GM19452 (cell line): ENCODE measurements at regions not wholly inside any gene's neighbourhood (a gene's known extent, or its start where the extent isn't known, plus 50 kb on each side); places are given as distances from the start of the nearest gene placed in this dataset.

ENCODE experiments used
- ATAC-seq: cut with Tn5 transposase; IDR thresholded peaks from one replicate; pipeline ENCODE4 v1.9.1; 2021; ENCODE audit not compliant: unreplicated experiment

- no peak for ATAC-seq
Measured at GRCh38 chr9:108386032-108386431, 469.8 kb downstream of the ACTL7B start.

GRCh38 chr9:108383796-108384195, 472.0 kb downstream of the ACTL7B start:
- no peak for ATAC-seq

GRCh38 chr9:108382310-108382709, 473.5 kb downstream of the ACTL7B start:
- ATAC-seq = no peak

GRCh38 chr9:108377881-108378280, 477.9 kb downstream of the ACTL7B start:
- ATAC-seq = no peak

GRCh38 chr9:108377382-108377781, 478.4 kb downstream of the ACTL7B start:
- no peak for ATAC-seq

GRCh38 chr9:108376140-108376539, 479.6 kb downstream of the ACTL7B start:
- no peak for ATAC-seq

GRCh38 chr9:108374626-108375025, 481.2 kb downstream of the ACTL7B start:
- no peak for ATAC-seq

GRCh38 chr9:108367188-108367587, 488.6 kb downstream of the ACTL7B start:
- no peak for ATAC-seq

GRCh38 chr9:108363311-108363710, 492.5 kb downstream of the ACTL7B start:
- ATAC-seq = no peak

- no peak for ATAC-seq
Measured at GRCh38 chr9:108360304-108360703, 495.5 kb downstream of the ACTL7B start.

GRCh38 chr9:108356806-108357205, 499.0 kb downstream of the ACTL7B start:
- ATAC-seq = no peak

- no peak for ATAC-seq
Measured at GRCh38 chr9:108351571-108351970, 504.2 kb downstream of the ACTL7B start.

- ATAC-seq = no peak
Measured at GRCh38 chr9:108347463-108348188, 508.2 kb downstream of the ACTL7B start.

GRCh38 chr9:108345826-108346225, 510.0 kb downstream of the ACTL7B start:
- ATAC-seq = no peak

- ATAC-seq = no peak
Measured at GRCh38 chr9:108339251-108339650, 516.5 kb downstream of the ACTL7B start.

GRCh38 chr9:108336575-108336974, 519.2 kb downstream of the ACTL7B start:
- no peak for ATAC-seq

GRCh38 chr9:108333530-108333983, 522.2 kb downstream of the ACTL7B start:
- no peak for ATAC-seq

GRCh38 chr9:108331596-108331995, 524.2 kb downstream of the ACTL7B start:
- no peak for ATAC-seq

- ATAC-seq = no peak
Measured at GRCh38 chr9:108325406-108325805, 530.4 kb downstream of the ACTL7B start.

- ATAC-seq = no peak
Measured at GRCh38 chr9:108323615-108324014, 532.2 kb downstream of the ACTL7B start.

GRCh38 chr9:108322326-108323098, 533.3 kb downstream of the ACTL7B start:
- ATAC-seq = no peak

- no peak for ATAC-seq
Measured at GRCh38 chr9:108316630-108317029, 539.2 kb downstream of the ACTL7B start.
